Retinal pigment epithelial cell (primary cell): ENCODE measurements at regions not wholly inside any gene's neighbourhood (a gene's known extent, or its start where the extent isn't known, plus 50 kb on each side); places are given as distances from the start of the nearest gene placed in this dataset.
"Not testable (repeated sequence)": the region's sequence is repeated elsewhere in the genome, so short reads cannot be mapped to it uniquely, and the experiment has no call there.

Source experiments
- DNase-seq: peaks from one replicate; pipeline ENCODE4 v3.0.0-alpha.2; 2010; ENCODE audit warnings: low read depth
- H3K4me3 ChIP-seq: 2 replicates; pipeline ENCODE4 v1.5.1; 2011; ENCODE audit warnings: mild to moderate bottlenecking, low read length, control low read depth, moderate library complexity
- CTCF ChIP-seq: conservative IDR thresholded peaks from 2 replicates; pipeline ENCODE4 v1.5.1; 2011; ENCODE audit warnings: low read depth, low read length, control low read depth, inconsistent platforms

- DNase-seq = no peak
Observed at GRCh38 chr6:144781836-144782235, 496.7 kb downstream of the UTRN start.

DNA sequence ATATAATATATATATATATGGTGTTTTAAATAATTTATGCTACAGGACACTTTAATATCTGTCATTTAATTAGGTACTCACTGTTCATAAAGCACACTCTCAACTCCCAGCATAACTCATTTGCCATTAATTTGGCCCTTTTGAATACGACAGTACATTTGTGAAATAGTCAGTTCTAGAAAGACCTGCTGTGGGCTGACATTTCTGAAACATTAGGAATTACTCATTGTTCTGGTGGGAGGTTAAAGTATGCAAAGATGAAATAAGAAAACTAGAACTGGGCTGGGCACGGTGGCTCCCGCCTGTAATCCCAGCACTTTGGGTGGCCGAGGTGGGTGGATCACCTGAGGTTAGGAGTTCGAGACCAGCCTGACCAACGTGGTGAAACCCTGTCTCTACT is 497.5 kb downstream of the UTRN start:
- no peak overlapping the region for H3K4me3 ChIP-seq
- TF ChIP-seq CTCF = no peak
- no peak for DNase-seq

More at GRCh38 chr6:144781836-144782235, 496.7 kb downstream of the UTRN start:
- no peak overlapping the region for H3K4me3 ChIP-seq
- TF ChIP-seq CTCF = no peak

- no peak for TF ChIP-seq CTCF
- DNase-seq = peak; percentile 70
- no peak overlapping the region for H3K4me3 ChIP-seq
Observed at GRCh38 chr6:144785056-144785455, 499.9 kb downstream of the UTRN start.

GRCh38 chr6:144786825-144787224 is 501.7 kb downstream of the UTRN start:
- TF ChIP-seq CTCF = no peak
- H3K4me3 ChIP-seq = no peak overlapping the region
- no peak for DNase-seq

DNA sequence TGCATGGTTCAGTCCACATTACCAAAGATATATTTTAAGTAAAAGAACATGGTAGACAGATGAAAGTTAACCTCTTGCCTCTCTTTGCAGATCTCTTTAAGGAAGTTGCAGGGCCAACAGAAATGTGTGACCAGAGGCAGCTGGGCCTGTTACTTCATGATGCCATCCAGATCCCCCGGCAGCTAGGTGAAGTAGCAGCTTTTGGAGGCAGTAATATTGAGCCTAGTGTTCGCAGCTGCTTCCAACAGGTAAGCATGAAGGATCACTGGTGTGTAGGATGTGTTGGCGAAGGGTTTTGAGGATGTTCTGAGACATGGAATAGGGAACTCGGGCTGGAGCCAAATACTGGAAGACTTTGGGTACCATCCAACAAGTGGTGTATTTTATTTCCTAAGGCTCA is 508.6 kb downstream of the UTRN start:
- H3K4me3 ChIP-seq = no peak overlapping the region
- DNase-seq = no peak
- no peak for TF ChIP-seq CTCF

DNA sequence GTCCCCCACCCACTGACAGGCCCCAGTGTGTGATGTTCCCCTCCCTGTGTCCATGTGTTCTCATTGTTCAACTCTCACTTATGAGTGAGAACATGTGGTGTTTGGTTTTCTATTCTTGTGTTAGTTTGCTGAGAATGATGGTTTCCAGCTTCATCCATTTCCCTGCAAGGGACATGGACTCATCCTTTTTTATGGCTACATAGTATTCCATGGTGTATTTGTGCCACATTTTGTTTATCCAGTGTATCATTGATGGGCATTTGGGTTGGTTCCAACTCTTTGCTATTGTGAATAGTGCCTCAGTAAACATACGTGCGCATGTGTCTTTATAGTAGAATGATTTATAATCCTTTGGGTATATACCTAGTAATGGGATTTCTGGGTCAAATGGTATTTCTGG is 509.9 kb downstream of the UTRN start:
- not testable (repeated sequence) for H3K4me3 ChIP-seq, DNase-seq

DNA sequence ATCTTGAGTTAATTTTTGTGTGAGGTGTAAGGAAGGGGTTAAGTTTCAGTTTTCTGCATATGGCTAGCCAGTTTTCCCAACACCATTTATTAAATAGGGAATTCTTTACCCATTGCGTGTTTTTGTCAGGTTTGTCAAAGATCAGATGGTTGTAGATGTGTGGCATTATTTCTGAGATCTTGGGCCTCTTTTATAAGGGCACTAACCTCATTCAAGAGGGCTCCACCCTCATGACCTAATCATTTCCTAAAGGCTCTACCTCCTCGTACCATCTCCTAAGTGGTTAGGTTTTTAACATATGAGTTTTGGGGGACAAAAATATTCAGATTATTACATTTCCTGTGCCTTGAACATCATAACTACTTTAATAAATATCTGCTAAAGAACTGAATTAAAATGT is 510.9 kb downstream of the UTRN start:
- DNase-seq = no peak
- H3K4me3 ChIP-seq = no peak overlapping the region
- TF ChIP-seq CTCF = no peak

- TF ChIP-seq CTCF = no peak
- DNase-seq = peak; percentile 88
Observed at GRCh38 chr6:144797881-144798589, 512.9 kb downstream of the UTRN start.

More at GRCh38 chr6:144797881-144798589, 512.9 kb downstream of the UTRN start:
- H3K4me3 ChIP-seq = no peak overlapping the region
